ENCODE measurements at regions not wholly inside any gene's neighbourhood (a gene's known extent, or its start where the extent isn't known, plus 50 kb on each side); places are given as distances from the start of the nearest gene placed in this dataset.

GRCh38 chr6:80679992-80680391 lies 573.5 kb downstream of the BCKDHB start:
- TF ChIP-seq CTCF (IDR thresholded peaks at IDR 0.05) (no peak), POLR2AphosphoS5 (IDR thresholded peaks at IDR 0.05) (no peak)

Data from esophagus muscularis mucosa (tissue), 3 donors.